ENCODE measurements at regions not wholly inside any gene's neighbourhood (a gene's known extent, or its start where the extent isn't known, plus 50 kb on each side); places are given as distances from the start of the nearest gene placed in this dataset.

DNA sequence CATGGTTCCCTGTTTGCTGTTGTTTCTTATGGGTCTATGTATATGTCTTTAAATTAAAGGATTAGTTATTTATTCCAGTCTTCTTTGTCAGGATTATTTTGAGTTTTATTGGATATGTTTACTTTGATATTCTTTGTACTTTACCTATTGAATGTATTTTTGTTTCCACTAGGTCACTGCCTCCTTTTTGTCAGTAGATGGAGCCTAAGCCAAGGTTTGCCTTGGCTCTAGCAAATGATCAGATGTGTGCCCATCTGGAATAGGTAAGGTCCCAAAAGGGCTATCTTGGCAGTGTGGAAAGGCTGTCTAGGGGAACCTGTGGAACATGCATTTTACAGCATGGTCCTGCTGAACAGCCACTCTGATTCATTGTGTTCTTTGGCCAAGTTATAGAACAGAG, 337.3 kb upstream of the GHITM start:
- no peak for DNase-seq

DNA sequence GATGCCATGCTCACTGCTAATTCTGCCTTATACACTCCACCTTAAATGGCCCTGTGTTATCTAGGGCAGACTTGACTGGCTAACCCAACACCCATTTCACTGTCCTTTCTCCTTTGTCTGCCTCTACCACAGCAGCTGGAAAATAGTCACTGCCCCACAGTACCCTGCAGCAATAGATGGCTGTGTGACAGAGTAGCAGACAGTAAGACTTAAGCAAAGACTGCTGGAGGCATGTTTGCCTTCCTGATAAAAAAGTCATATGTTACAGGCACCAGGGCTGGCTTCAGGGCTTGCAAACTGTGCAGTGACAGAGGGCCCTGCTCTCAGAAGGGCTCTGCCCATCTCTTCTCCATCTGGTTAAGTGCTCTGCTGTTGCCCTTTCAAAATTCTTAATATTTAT, 332.6 kb upstream of the GHITM start:
- DNase-seq, result no peak

DNA sequence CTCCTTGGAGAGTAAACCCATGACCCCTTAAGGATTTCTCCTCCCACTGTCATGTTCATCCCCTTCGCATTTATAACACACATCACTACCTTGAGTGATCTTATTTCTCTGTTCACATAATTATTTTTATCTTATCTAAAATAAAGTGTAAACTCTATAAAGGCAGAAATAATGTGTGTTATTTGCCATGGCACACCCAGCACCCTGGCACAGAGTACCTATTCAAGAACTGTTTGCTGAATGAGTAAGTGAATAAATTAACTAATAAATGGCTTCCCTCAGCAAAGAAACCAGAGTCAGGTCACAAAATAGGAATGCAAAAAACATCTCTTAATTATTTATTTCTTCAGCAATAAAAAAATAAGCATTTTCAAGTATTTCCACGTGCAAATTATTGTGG, 330.3 kb upstream of the GHITM start:
- DNase-seq, result no peak

DNA sequence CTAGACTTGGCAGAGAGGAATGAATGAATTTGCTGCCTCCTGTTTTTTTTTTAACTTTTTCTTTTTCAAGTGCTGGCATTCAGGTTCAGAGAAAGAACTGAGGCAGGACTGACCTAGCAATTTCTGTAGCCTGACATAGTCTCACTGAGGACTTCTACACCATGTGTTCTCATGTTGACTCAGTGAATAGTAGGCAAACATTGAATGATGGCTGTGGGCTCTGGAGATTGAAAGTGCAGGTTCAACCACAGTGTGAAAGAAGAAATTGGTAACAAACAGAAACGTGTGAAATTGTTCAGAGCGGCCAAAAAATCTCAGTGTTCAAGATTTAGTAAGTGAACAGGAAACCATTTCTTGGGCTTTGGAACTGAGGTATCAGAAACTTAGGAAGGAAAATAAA, 322.4 kb upstream of the GHITM start:
- DNase-seq, result no peak

DNA sequence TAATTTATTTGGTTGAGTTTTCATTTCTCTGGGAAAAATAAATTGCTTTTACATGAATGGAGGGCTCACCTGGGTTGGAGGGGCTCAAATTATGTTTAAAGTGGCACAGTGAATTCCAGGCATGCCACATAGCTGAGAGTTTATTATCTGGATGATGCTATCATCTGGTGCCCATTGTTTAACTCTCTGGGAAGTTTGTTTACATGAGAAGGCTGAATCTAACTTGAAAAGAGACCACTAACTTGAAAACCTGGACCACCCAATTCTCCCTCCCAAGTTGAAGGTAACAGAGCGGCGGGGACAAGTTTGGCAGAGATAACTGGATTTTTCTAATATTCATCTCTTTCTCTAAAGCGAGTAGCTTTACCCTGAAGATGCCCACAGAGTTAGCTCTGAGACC, 321.5 kb upstream of the GHITM start:
- no peak for DNase-seq

DNA sequence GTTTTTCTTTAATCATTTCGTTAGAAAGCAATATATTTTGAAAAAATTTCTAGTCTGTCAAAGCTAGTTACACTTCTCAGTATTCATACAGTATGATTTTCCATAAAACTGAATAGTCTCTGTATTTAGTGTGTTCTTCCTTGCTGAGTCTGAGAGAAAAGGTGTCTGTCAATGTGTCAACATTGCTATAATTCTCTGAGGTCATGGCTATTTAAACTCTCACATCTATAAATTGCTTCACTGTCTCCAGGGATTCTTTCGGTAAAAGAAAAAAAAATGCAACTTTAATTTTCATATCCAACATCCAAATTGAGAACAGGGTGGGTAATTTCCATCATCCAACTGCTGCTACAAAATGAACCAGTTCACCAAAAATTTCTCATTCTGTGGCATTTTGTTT, 319.7 kb upstream of the GHITM start:
- DNase-seq, result no peak

DNA sequence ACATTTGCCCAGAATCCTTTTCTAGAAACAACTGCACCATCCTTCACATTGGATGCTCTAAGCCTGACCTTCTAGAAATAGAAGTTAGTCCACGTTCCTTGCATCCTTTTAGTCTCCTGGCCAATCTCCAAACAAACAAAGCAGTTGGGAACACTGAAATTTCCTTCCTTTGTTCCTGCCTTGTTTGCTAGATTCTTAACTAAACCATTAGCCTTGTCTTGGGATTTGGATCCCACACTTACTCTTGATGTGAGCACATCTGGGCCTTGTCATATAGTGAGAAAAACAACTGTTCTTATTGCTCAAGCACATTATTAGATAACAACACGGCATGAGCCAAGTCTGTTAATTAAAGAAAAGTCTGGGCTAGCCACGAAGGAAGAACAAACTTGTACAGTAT, 319.3 kb upstream of the GHITM start:
- DNase-seq, result no peak

DNA sequence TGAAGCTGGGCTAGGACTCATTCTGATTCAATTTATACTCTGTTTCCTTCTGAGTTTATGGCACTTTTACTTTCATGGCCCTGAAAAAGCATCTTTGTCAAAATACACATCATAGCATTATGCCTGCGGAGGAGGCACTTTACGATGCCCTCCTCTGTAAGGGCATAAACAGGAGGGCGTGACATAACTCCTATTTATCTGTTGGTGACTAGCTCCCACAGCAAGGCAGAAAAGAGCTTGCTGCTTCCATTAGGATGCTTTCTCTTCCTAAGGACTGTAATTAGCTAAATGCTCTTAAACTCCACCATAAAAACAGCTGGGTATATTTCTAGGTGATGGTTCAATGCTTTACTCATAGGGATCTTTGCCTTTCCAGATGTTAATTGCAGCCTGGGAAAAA, 315.2 kb upstream of the GHITM start:
- no peak for DNase-seq

DNA sequence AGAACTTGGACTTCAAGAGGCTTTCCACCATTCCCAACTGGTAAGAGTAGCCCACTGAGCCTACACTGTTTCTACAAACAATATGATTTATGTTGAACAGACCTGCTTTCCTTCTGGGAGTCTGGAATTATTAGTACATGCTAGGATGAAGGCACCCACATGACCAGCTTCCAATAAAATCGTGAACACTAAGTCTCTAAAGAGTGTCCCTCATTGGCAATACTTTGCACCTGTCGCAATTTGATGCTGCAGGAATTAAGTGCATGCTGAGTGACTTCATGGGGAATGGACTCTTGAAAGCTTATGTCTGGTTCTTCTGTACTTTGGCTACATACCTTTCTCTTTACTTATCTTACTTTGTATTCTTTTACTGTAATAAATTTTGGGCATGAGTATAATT, 305.2 kb upstream of the GHITM start:
- no peak for DNase-seq

DNA sequence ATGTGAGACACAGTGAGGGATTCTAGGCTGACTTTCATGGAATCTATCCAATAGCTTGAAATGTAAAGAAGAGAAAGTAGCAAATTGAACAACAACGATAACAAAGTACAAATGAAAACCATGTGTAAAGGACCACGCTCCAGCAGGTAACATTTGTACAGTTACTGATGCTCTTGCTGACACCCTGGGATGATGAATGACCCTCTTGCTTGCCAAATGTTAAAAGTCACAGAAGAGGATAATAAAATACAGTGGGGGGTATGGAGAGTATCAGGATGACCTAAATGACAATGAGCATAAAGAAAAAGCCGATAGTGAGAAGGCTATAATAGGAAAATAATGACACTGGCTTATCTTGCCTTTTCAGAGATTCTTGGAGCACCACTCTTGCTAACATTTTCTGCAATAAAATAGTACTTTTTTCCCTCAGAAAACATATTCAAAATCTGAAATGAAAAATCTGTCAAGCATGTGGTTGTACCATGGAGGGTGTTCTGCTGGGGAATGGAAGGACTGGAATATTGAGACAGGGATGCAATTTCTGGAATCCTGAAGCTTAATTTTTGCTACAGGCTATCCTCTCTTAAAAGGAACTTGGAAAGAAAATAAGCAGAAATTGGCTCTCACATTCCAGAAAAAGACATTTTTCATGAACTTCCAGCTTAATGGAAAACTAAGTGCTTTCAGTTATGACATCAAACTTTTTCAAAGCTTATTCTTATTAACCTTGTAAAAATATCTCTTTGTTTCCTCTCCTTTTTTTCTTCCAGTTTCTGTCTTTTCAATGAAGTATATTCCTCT, 303.2 kb upstream of the GHITM start:
- no peak for DNase-seq

DNA sequence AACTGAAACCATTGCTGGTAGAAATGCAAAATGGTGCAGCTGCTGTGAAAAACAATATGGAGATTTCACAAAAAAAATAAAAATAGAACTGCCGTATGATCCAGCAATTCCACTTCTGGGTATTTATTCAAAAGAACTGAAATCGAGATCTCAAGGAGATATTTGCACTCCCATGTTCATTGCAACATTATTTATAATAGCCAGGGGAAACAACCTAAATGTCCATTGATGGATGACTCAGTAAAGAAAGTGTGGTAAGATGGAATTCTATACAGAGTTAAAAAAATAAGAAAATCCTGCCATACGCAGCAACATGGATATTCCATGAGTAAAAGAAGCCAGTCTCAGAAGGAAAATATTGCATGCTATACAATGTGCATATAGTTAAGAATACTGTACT, 290.6 kb upstream of the GHITM start:
- DNase-seq, result no peak

DNA sequence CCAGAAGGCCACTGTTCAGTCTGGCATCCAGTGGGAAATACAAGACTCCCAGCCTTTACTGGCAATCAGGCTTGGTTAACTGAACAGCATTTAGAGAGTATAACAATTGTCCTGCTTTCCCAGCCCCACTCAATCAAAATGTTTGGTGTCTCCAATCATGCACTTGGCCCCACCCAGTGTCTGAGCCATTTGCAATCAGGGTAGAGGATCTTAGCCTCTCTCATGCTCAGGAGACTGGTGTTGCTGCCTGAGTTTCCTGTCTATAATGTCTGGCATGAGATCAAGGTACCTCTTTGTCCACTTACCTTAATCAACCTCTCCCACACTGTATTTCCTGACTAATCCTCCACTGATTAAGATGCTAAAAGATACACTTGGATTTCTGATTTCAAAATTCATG, 290.2 kb upstream of the GHITM start:
- no peak for DNase-seq

DNA sequence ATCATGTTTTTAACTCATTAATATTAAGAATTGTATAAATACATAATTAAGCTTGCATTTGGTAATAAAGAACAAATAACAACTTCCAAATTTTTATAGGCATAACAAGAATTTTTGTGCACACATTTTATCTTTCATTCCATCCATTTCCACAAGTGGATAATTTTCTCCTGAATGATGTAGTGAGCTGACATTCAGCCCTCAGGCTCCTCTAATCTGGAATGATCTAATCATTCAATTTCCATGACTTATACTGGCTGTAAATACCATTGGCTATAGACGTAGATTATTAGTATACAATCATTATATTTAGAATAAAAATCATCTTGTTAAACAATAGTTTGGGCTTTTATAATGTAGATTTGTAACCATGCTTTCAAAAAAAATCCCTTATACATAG, 287.2 kb upstream of the GHITM start:
- no peak for DNase-seq

DNA sequence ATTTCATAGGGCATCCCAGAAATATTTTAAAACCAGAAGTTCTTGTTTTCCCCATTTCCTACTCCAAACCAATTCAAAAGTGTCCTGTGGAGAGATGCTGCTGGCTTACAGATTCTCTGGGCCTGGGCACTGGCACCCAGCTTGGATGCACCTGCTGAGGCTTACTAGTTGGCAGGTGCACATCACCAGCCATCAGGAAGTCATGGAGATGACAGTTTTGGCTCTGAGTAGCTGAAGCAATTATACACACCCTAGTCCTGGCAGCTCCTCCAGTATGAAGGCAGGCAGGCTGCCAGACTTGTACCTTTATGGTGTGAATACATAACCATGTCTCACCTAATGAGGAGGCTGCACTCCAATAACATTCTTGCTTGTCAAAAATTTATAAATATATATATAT, 276.6 kb upstream of the GHITM start:
- no peak for DNase-seq

DNA sequence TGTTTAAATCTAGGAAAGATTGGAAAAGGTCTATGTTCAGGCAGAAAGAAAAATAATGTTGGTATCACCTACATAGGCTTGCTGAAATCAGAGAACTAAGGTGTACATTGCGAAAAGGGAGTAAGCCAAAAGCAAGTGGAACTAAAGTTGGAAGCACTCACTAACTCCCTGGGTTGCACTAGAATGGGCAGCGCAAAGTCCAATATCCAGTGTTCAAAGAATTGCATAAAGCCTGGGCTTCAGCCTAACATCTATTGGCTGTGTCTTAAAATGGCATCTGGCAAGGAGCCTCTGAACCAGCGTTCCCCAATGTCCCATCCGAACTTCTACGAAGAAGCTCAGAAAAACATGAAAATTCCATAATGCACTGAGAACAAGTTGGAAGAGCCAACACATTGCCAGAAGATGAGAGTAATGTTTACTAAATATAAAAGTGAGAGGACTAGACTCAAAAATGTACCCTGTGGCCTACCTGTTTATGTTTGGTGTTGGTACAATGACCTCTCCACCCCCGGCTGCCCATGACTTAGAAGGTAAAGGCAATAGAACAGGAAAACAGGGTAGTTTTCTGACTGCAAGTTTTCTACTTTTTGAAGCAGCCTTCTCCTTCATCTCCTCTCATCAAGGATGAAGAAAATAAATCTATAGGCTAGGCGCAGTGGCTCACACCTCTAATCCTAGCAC, 275.9 kb upstream of the GHITM start:
- no peak for DNase-seq

DNA sequence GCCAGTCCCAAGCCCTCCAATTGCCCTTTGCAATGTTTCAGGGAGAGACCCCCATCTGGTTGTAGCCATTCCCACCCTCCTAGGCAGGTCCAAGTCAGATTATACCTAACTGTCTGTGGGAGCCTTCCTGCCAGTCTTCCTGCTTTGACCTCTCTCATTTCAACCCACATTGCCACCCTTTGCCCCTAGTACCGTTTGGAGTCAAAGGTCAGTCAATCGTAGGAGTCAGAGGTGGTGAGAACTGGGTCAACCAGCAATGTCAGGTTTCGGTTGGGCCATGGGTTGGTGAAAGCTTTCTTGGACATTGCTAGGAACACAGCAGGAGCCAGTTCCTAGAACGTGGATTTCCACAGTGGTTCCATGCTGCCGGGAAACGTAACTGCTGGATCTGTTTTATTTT, 269.4 kb upstream of the GHITM start:
- DNase-seq, result no peak

DNA sequence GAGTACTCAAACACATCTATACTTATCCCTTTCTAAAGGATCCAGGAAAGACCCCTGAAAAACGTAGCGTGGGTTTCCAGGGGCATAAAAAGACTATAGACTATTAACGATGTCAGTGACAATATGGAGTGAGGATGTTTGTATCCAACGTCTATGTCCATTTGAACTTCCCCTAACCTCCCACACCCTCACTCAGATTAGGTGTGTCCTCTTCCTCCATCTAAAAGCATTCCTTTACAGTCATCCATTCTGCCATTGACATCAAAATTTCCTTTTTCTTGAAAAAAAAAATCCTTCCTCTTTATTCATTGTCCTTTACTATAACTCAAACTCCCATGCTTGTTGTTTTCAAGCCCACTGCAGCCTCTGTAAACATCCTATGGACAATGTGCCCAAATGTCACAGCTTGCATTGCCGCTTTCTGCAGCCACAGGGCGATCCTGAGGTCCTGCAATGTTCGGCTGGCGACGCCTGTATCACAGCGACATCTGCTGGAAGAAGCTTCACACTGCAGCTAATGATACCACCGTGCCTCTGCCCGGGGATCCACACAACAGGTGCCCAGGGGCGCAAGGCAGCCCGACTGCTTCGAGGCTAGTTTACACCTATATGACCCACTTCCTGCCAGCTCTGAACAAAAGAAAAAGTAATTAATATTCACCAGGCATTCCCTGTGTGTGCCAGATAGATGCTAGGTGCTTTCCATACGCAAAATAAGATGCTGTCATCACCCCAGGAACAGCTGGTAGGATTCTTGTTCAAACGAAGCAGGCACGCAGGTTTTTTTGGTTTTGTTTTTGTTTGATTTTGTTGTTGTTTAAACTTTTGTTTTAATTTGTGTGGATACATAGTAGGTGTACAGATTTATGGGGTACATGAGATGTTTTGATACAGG, 267.9 kb upstream of the GHITM start:
- DNase-seq, result peak; percentile 83

DNA sequence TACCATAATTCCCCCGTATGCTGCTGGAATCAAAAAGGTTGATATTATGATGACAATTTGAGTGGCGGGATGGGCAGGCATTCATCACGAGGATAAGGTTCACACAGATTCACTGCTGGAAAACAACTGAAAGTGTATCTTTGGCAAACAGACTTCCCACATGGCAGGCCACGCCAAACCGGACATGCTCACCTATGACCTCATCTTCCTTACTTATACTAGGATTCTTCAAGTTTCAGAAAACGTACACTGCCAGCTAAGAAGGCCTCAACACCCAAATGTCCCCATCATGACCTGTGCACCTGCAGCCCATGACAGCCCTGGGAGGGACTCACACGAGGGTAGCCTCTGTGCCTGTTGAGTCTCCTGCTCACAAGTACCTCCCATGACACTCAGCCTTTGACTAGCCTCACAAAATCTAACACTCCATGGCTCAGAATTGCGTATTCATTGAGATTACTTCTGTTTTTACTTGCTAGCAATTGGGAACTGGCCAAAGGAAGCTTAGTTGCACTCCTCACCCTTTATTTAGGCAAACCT, 259.0 kb upstream of the GHITM start:
- no peak for DNase-seq

DNA sequence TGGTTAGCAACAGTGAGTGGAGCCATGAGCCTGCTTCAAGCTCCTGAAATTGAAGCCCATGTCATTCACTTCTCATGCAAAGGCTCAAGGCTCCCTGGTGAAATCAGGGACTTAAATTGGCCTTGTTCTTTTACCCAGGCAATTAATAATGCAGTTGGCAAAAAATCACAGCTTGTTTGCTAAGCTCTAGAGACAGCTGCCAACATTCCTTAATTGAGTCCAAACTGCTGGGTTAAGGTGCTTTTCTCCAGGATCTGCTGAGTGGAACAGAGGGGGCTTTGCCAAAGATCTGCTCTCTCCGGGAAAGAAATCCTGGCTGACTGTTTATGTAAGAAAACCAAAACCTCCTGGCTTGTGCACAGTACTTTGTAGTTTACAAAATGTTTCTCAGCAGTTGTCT, 257.6 kb upstream of the GHITM start:
- no peak for DNase-seq

DNA sequence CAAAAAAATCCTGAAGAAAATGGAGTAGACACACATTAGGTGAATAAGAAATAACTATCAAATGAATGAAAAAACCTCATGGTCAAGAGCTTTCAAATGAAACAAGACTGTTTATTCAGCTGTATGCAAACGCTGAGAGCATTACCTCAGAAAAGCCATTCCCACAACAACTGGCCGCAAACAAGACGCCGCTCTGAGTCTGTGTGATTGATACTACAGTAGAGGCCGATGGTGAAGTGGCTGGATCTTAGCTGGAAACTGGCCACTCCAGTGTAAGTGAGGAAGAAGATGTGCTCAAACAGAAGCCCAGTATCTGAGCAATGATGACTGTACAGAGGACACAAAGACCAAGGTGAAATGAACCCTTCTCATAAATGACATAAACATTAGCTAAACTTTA, 252.4 kb upstream of the GHITM start:
- no peak for DNase-seq

DNA sequence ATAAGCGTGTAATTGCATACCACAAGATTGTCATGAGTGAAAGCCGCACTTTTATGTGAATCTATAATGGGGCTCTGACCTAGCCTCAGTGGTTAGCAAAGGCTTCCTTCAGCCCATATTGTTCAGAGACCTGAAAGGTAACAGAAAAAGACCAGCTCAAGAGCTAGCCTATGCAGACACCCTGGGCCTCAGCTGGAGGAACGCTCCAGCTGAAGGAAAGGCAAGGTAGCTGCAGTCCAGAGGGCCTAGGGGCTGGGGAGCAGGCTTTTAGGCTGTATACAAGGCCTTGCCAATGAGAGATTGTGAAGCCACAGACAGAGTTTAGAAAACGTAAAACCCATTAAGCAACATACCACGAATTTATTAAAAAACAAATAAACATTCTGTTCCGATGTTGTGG, 246.6 kb upstream of the GHITM start:
- DNase-seq, result no peak

DNA sequence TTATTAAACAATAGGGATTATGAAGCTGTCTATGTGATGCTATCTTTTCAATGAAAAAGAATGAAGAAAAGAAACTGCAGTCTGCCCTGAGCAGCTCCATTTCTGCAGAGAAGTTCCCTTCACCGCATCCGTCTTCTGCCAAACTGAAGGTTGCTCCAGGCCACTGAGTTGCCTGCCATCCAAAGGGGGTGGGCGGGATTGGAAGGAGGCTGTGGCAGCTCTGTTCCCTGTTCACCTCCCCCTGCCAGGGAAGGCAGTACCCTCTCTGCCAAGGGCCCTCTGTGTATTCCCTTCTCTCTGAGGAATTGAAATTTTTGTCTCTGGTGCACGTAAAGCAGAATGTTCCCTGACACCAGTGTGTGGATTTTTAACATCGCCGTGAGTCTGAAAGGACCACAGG, 243.1 kb upstream of the GHITM start:
- no peak for DNase-seq

DNA sequence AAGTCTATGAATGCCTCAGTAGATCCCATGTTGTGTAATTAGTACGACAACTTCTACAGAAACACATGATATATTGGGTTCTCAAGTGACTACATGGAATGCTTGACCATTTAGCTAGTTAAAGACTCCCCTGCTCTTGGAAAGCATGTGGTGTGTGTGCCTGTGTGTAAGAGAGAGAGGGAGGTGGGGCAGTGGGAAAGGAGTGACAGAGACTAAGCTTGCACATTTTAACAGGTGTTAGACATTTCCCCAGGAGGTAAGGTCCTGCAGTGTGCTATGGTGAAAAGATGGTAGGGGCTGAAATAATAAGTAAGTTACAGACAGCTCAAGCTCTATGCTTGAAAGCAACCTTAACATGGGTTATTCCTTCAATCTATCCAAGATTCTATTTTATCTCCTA, 241.7 kb upstream of the GHITM start:
- no peak for DNase-seq

DNA sequence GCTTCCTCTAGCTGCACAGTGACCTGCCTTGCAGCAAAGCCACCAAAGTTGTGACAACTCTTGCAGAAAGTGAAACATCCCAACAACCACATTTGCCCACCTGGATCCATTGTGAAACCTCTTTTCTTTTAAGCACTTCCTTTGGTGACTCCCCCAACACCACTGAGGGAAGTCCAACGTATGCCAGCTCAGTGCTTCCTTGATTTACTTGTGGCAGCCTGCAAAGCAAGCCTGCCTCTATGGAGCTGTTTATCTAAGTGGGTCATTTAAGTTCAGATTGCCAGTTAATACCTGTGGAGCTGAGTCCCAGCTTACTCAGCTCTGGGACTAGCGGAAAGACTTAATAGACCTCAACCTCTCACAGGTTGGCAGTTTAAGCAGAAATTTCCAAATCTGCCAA, 230.8 kb upstream of the GHITM start:
- no peak for DNase-seq
